A549 (cell line): ENCODE measurements at regions not wholly inside any gene's neighbourhood (a gene's known extent, or its start where the extent isn't known, plus 50 kb on each side); places are given as distances from the start of the nearest gene placed in this dataset.

ENCODE experiments used
- ATAC-seq, 2 experiments: fragments of 200-7000 bp in 1 of 2; fragments of >200 bp in 1 of 2; cut with Nextera tagmentation in 1 of 2; cut with Tn5 transposase in 1 of 2; 3 replicates each; pipeline versions ENCODE4 v1.8.0 to v1.9.1; 2018 to 2020; ENCODE audit warnings: mild to moderate bottlenecking in 1 of 2, moderate library complexity in 1 of 2
- CTCF ChIA-PET: fragments of 300-600 bp; sonication (Branson Sonifier 250); formaldehyde crosslinking; extraction: SDS; loops from one replicate; lab custom pipeline; 2021; ENCODE audit warnings: antibody characterized with exemption, inconsistent platforms; lab: Yijun Ruan, JAX
- POLR2A ChIA-PET: fragments of 350-600 bp; formaldehyde crosslinking; extraction: SDS; loops from one replicate; lab custom pipeline; 2021; ENCODE audit warnings: antibody characterized with exemption, inconsistent platforms; lab: Yijun Ruan, JAX
- DNase-seq, 2 experiments: peaks; one replicate each; pipeline versions ENCODE4 v3.0.0 to v3.0.0-alpha.2; 2011 to 2016; ENCODE audit warnings: low read depth in 1 of 2, low spot score in 1 of 2
- FAIRE-seq: peaks from 2 replicates; lab custom pipeline; 2011; peaks lifted over from hg19 to GRCh38; lab: Jason Lieb, UNC
- H3K27ac ChIP-seq, 2 experiments: fragments of >200 bp; sonication (Bioruptor Twin); formaldehyde crosslinking; 3 replicates each; pipeline ENCODE4 v1.5.1; 2016 to 2017
- H3K4me1 ChIP-seq: fragments of >200 bp; sonication (Bioruptor Twin); formaldehyde crosslinking; 3 replicates; pipeline ENCODE4 v1.6.1; 2016
- H3K4me2 ChIP-seq: fragments of >200 bp; sonication (Bioruptor Twin); formaldehyde crosslinking; 3 replicates; pipeline ENCODE4 v1.6.1; 2016
- H3K4me3 ChIP-seq: fragments of >200 bp; sonication (Bioruptor Twin); formaldehyde crosslinking; 3 replicates; pipeline ENCODE4 v1.5.1; 2016
- H3K9me3 ChIP-seq: fragments of >200 bp; sonication (Bioruptor Twin); formaldehyde crosslinking; 3 replicates; pipeline ENCODE4 v1.6.1; 2016
- ATOH8 ChIP-seq: fragments of 250-450 bp; sonication (Bioruptor Pico); IDR thresholded peaks from 2 replicates; pipeline ENCODE4 v1.5.0; 2020; ENCODE audit warnings: low read depth, mild to moderate bottlenecking, moderate library complexity
- BHLHE40 ChIP-seq: IDR thresholded peaks from 2 replicates; pipeline ENCODE4 v1.6.1; 2012; ENCODE audit warnings: low read depth, low read length, inconsistent platforms
- CHD4 ChIP-seq: fragments of 200-600 bp; sonication (generic); IDR thresholded peaks from 2 replicates; pipeline ENCODE4 v1.6.1; 2016; ENCODE audit warnings: antibody characterized with exemption, mild to moderate bottlenecking, borderline replicate concordance
- EHF ChIP-seq: fragments of 250-450 bp; sonication (Bioruptor Pico); IDR thresholded peaks from 2 replicates; pipeline ENCODE4 v1.5.0; 2020; ENCODE audit warnings: mild to moderate bottlenecking
- EHMT2 ChIP-seq: fragments of 200-600 bp; sonication (generic); IDR thresholded peaks from 2 replicates; pipeline ENCODE4 v1.6.1; 2016; ENCODE audit warnings: antibody characterized with exemption, low read depth, mild to moderate bottlenecking, moderate library complexity
- ESRRA ChIP-seq: fragments of 150-350 bp; IDR thresholded peaks from 2 replicates; pipeline ENCODE4 v1.6.1; 2014; ENCODE audit warnings: mild to moderate bottlenecking, low read length, borderline replicate concordance
- HES2 ChIP-seq: fragments of >200 bp; sonication (Bioruptor Twin); formaldehyde crosslinking; IDR thresholded peaks from 2 replicates; pipeline ENCODE4 v1.6.1; 2016
- HEYL ChIP-seq: fragments of 250-450 bp; sonication (Bioruptor Pico); IDR thresholded peaks from 2 replicates; pipeline ENCODE4 v1.8.0; 2021; ENCODE audit warnings: mild to moderate bottlenecking, moderate library complexity
- KDM1A ChIP-seq: fragments of 200-600 bp; sonication (generic); IDR thresholded peaks from 2 replicates; pipeline ENCODE4 v1.6.1; 2016; ENCODE audit warnings: low read depth, mild to moderate bottlenecking
- MAFK ChIP-seq: fragments of 450-650 bp; IDR thresholded peaks from 2 replicates; pipeline ENCODE4 v1.6.1; 2014; ENCODE audit not compliant: partially characterized antibody
- MAZ ChIP-seq: fragments of 150-350 bp; IDR thresholded peaks from 2 replicates; pipeline ENCODE4 v1.6.1; 2014; ENCODE audit warnings: antibody characterized with exemption, low read depth, low read length, borderline replicate concordance
- NPAS2 ChIP-seq: fragments of 250-450 bp; sonication (Bioruptor Pico); IDR thresholded peaks from 2 replicates; pipeline ENCODE4 v1.8.0; 2022; ENCODE audit warnings: mild to moderate bottlenecking, moderate library complexity, borderline replicate concordance
- POLR2AphosphoS2 ChIP-seq: conservative IDR thresholded peaks from 2 replicates; pipeline ENCODE4 v1.6.1; 2012; ENCODE audit warnings: low read length, improper control_type of control experiment, inconsistent platforms
- RAD21 ChIP-seq, 2 experiments: fragments of >200 bp in 1 of 2; sonication (Bioruptor Twin) in 1 of 2; formaldehyde crosslinking in 1 of 2; IDR thresholded peaks in 1 of 2; conservative IDR thresholded peaks in 1 of 2; 2 replicates in 1 of 2; 3 replicates in 1 of 2; pipeline ENCODE4 v1.6.1; 2012 to 2018; ENCODE audit warnings: inconsistent platforms in 1 of 2
- ZNF302 ChIP-seq: fragments of 250-450 bp; sonication (Bioruptor Pico); IDR thresholded peaks from 2 replicates; pipeline ENCODE4 v1.9.0; 2021; ENCODE audit warnings: inconsistent platforms, mild to moderate bottlenecking, moderate library complexity
- WGBS: methylation state at CpG from one replicate; pipeline ENCODE4 v1.1.6; 2017; ENCODE audit errors: missing lambda C conversion rate; 5-methylcytosine and 5-hydroxymethylcytosine counted together
- TF ChIP-seq, protein P1 (sequence below): IDR thresholded peaks from 2 replicates; pipeline ENCODE4 v1.6.1; 2012; ENCODE audit warnings: low read depth, borderline replicate concordance

GRCh38 chr1:199182186-199182843 is 543.5 kb downstream of the PTPRC start (continued):
- TF ChIP-seq ESRRA (no peak), ZNF302 (CRISPR knock-in tag) (no peak), EHMT2 (no peak)
- TF ChIP-seq, protein P1, sequence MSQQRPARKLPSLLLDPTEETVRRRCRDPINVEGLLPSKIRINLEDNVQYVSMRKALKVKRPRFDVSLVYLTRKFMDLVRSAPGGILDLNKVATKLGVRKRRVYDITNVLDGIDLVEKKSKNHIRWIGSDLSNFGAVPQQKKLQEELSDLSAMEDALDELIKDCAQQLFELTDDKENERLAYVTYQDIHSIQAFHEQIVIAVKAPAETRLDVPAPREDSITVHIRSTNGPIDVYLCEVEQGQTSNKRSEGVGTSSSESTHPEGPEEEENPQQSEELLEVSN: no peak

DNA sequence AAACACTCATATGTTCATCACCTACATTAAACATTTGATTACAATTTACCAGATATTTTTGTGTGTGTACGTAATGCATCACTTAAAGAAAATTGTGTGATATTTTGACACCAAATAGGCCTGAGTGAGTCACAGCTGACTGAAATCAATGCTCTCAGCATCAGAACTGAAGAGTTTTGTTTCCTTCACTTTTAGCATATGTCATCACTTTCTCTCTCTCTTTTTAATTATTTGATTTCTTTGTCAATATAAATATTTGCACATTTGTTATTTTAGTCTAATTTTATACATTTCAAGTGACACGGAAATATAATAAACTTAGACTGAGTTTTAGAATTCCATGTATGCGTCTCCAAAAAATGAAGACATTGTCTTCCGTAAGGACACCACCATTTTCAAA is 545.3 kb downstream of the PTPRC start:
- FAIRE-seq: no peak
- whole genome bisulfite sequencing: 80% methylated on average over 4 of the region's 4 CpGs
- Histone ChIP-seq H3K4me2 (no peak overlapping the region), H3K4me1 (no peaks in the 10 kb centered on the region), H3K27ac (no peak overlapping the region), H3K4me3 (no peak overlapping the region), H3K9me3 (no peaks in the 10 kb centered on the region)
- no peak for ATAC-seq
- DNase-seq: no peak
- POLR2A ChIA-PET: no interaction called here
- CTCF ChIA-PET: no interaction called here
- TF ChIP-seq MAFK: peak; percentile 74
- no peak for TF ChIP-seq EHF (CRISPR knock-in tag)

- no peak overlapping the region for H3K4me2 ChIP-seq
- H3K4me3 ChIP-seq: no peak overlapping the region
- no peak for TF ChIP-seq NPAS2
- no peak for TF ChIP-seq HES2
- TF ChIP-seq, all 56 proteins: peak for 0
- ChIA-PET POLR2A (no interaction called here), CTCF (no interaction called here)
- Histone ChIP-seq H3K27ac (no peak overlapping the region), H3K4me1 (no peaks in the 10 kb centered on the region), H3K9me3 (no peaks in the 10 kb centered on the region)
- no peak for DNase-seq
- ATAC-seq: no peak
- no peak for FAIRE-seq
- WGBS: 44% methylated on average over 7 of the region's 7 CpGs
Observed at GRCh38 chr1:199194862-199195261, 556.0 kb downstream of the PTPRC start.

- no peak for TF ChIP-seq MAZ
- no peak for TF ChIP-seq HEYL
- TF ChIP-seq NPAS2: no peak
- no peak for TF ChIP-seq ATOH8 (CRISPR knock-in tag)
- TF ChIP-seq, protein P1: no peak
- no peak for TF ChIP-seq KDM1A
- TF ChIP-seq RAD21 (conservative IDR thresholded peaks at IDR 0.05 in 1 of 2, IDR thresholded peaks at IDR 0.05 in 1 of 2): no peak
- no peak for TF ChIP-seq ZNF302 (CRISPR knock-in tag)
- TF ChIP-seq POLR2AphosphoS2: no peak
- TF ChIP-seq HES2: no peak
- no peak for TF ChIP-seq BHLHE40
- no peak for TF ChIP-seq CHD4
- 52% methylated on average over 2 of the region's 2 CpGs for WGBS
Observed at GRCh38 chr1:199197695-199198094, 558.9 kb downstream of the PTPRC start.

More at GRCh38 chr1:199197695-199198094, 558.9 kb downstream of the PTPRC start:
- no peak overlapping the region for H3K27ac ChIP-seq
- H3K9me3 ChIP-seq: no peaks in the 10 kb centered on the region
- H3K4me1 ChIP-seq: no peaks in the 10 kb centered on the region
- no peak overlapping the region for H3K4me2 ChIP-seq
- no peak for DNase-seq
- ChIA-PET CTCF (no interaction called here), POLR2A (no interaction called here)
- ATAC-seq: no peak
- FAIRE-seq: no peak
- no peak overlapping the region for H3K4me3 ChIP-seq
